Neuron (in vitro differentiated cells): ENCODE measurements at regions not wholly inside any gene's neighbourhood (a gene's known extent, or its start where the extent isn't known, plus 50 kb on each side); places are given as distances from the start of the nearest gene placed in this dataset.

ENCODE experiments used
- H2AFZ ChIP-seq: one replicate; pipeline ENCODE4 v1.6.1; 2013; ENCODE audit warnings: low read depth, mild to moderate bottlenecking, inconsistent platforms, low read length, moderate library complexity
- H3K27me3 ChIP-seq: one replicate; pipeline ENCODE4 v1.6.1; 2013; ENCODE audit warnings: low read length; ENCODE audit not compliant: insufficient read depth
- H3K36me3 ChIP-seq: one replicate; pipeline ENCODE4 v1.6.1; 2013; ENCODE audit warnings: low read length; ENCODE audit not compliant: insufficient read depth
- H3K4me1 ChIP-seq: one replicate; pipeline ENCODE4 v1.6.1; 2013; ENCODE audit warnings: low read length; ENCODE audit not compliant: insufficient read depth
- H3K4me3 ChIP-seq: 2 replicates; pipeline ENCODE4 v1.5.1; 2013; ENCODE audit warnings: mild to moderate bottlenecking, low read length, moderate library complexity
- H3K9me3 ChIP-seq: one replicate; pipeline ENCODE4 v1.6.1; 2013; ENCODE audit warnings: low read length

DNA sequence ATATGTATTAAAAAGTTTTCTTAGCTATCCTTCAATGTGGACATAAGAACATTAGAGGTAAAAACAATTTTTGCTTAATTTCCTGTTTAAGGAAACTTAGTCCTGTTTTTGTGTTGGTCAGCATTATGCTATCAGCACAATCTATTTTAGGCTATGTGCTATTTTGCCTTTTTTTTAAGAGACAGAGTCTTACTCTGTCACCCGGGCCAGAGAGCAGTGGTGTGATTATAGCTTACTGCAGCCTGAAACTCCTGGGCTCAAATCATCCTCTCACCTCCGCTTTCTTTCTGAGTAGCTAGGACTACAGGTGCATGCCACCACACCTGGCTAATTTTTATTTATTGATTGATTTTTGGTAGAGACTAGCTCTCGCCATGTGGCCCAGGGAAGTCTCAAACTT lies 199.1 kb upstream of the TMPRSS15 start:
- H3K4me1 ChIP-seq, result no peaks in the 10 kb centered on the region
- no peaks in the 10 kb centered on the region for H3K9me3 ChIP-seq
- H3K36me3 ChIP-seq, result no peaks in the 10 kb centered on the region
- H2AFZ ChIP-seq, result no peak overlapping the region
- H3K4me3 ChIP-seq, result no peak overlapping the region
- no peaks in the 10 kb centered on the region for H3K27me3 ChIP-seq

DNA sequence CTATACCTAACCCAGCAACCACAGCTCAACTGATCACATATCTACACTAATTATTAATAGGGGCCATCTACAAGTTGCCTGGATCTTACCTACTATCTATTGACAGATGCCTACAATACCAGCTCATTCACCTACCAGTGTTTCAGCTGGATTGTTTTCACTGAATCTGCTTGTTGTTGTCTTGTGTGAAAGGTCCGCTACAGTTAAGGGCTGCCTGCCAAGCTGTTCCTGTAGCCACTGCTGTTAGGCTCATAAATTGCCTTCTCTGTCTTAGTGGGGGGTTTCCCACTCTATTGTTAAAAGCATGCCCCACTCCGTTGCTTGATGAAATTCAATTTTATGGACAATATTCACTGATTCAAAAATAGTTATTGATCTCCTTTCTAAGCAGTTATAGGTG lies 199.7 kb upstream of the TMPRSS15 start:
- Histone ChIP-seq H2AFZ (no peak overlapping the region), H3K4me3 (no peak overlapping the region), H3K27me3 (no peaks in the 10 kb centered on the region), H3K4me1 (peaks cover under 1% of the 10 kb centered on the region), H3K9me3 (no peaks in the 10 kb centered on the region), H3K36me3 (no peaks in the 10 kb centered on the region)

DNA sequence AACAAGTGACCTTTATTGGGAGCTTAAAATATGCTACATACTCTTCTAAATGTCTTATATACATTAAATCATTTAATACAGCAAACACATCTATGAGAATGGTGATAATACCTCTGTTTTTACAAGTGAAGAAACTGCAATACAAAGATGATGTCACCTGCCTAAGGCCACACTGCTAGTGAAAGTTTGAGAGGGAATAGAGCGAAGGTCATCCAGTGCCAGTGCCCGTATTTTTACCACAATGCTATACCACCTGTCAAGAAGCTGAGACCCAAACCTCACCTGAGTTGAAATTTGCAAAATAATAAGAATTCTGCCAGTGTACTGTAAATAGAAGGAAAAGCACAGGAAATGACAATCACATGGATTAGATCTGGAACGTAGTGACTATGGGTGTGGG lies 200.4 kb upstream of the TMPRSS15 start:
- no peaks in the 10 kb centered on the region for H3K9me3 ChIP-seq
- no peaks in the 10 kb centered on the region for H3K36me3 ChIP-seq
- peaks cover 3% of the 10 kb centered on the region for H3K4me1 ChIP-seq
- H3K4me3 ChIP-seq, result no peak overlapping the region
- no peak overlapping the region for H2AFZ ChIP-seq
- no peaks in the 10 kb centered on the region for H3K27me3 ChIP-seq

DNA sequence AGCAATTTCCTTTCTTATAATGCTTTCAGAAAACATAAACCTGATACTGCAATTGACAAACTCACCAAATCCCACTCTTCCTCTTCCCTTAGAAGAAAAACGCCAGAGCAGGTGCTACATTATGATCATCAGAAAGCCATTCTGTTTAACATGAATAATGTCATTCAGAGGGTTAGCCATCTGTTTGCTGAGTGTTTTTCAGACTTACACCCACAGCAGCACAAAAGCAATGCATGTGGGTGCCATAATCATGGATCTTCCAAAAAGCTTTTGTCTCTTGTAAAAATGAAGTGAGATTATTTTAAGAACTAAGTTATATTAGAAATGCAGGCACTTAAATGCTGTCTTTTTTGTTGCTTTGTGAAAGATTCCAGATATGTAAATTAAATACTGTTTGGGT lies 204.6 kb upstream of the TMPRSS15 start:
- no peaks in the 10 kb centered on the region for H3K27me3 ChIP-seq
- no peaks in the 10 kb centered on the region for H3K9me3 ChIP-seq
- no peak overlapping the region for H2AFZ ChIP-seq
- no peaks in the 10 kb centered on the region for H3K36me3 ChIP-seq
- no peak overlapping the region for H3K4me3 ChIP-seq
- peaks cover 3% of the 10 kb centered on the region for H3K4me1 ChIP-seq

DNA sequence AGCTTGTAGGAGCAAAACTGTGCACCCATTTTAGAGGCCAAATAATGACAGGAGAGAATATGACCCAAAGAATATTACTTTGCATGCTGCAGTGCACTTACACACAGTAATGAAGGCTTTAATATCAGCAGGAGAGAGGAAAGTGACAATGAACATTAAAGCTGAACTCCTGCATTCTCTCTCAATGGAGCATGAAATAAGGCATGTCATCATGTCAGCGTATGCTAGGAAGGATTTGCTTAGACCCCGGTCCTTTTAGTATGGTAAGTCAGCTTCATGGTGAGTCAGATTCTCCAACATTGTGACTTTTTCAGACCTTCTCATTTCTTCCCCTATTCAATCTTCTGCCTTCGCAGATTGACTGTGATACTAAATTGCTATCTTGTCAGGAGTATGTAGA lies 210.7 kb upstream of the TMPRSS15 start:
- no peak overlapping the region for H2AFZ ChIP-seq
- H3K9me3 ChIP-seq, result no peaks in the 10 kb centered on the region
- H3K36me3 ChIP-seq, result no peaks in the 10 kb centered on the region
- H3K4me3 ChIP-seq, result no peak overlapping the region
- peaks cover 6% of the 10 kb centered on the region for H3K4me1 ChIP-seq
- H3K27me3 ChIP-seq, result no peaks in the 10 kb centered on the region

DNA sequence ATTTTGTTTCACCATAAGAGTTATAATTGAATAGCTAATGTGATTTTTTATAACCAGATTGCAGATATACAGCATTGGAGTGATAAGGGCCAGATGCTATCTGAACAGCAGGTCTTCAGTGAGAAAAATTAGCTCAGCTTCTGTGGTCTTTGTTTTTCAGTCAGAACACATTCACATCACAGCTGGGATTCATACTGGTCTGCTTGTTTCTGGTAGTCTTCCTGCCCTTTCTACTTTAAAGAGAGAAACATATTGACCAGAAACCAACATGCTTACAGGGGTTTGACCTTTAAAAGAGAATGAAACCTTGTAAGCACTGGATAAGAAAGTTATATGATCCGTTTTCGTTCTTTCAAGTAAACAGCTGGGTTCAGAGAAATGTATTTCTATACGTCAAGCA lies 213.7 kb upstream of the TMPRSS15 start:
- Histone ChIP-seq H3K4me1 (peaks cover 6% of the 10 kb centered on the region), H2AFZ (no peak overlapping the region), H3K4me3 (no peak overlapping the region), H3K9me3 (no peaks in the 10 kb centered on the region), H3K27me3 (no peaks in the 10 kb centered on the region), H3K36me3 (no peaks in the 10 kb centered on the region)

DNA sequence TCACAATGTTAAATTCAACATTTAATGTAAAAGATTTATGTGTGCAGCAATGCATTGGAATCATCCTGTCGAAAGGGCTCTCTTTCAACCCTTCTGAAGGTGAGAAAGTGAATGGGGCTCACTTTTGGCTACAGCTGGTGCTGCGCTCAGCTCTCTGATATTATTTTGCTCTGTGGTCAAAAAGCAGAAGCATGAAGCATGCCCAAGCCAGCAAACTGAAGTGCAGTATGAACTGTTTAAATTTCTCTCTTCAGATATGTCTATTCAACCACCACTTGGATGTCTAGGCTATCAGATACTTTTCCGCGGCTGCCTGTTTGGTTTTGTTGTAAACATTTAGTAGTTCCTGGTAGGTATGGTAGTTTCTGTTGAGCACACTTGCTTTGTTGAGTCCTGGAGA lies 216.9 kb upstream of the TMPRSS15 start:
- Histone ChIP-seq H3K9me3 (no peaks in the 10 kb centered on the region), H3K36me3 (no peaks in the 10 kb centered on the region), H3K27me3 (no peaks in the 10 kb centered on the region), H3K4me1 (no peaks in the 10 kb centered on the region), H3K4me3 (no peak overlapping the region), H2AFZ (no peak overlapping the region)

DNA sequence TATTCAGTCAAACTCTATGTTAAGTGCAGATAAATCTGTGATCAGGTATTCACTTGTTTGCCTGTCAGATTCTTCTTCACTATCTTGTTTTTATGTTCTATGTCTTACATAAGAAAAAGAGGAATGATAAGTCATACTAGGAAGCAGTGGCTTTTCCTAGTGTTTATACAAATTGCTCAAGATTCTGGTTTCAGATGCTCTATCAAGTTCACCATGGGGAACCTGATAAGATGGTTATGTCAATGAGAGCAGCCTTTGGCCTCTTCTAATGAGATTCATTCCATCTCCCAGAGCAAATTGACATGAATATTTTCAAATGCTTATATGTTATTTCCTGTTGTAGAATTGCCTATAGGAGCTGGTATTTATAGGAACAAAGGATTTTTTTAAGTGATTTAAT lies 218.8 kb upstream of the TMPRSS15 start:
- H3K27me3 ChIP-seq, result no peaks in the 10 kb centered on the region
- no peaks in the 10 kb centered on the region for H3K4me1 ChIP-seq
- no peak overlapping the region for H2AFZ ChIP-seq
- H3K36me3 ChIP-seq, result no peaks in the 10 kb centered on the region
- H3K4me3 ChIP-seq, result no peak overlapping the region
- H3K9me3 ChIP-seq, result no peaks in the 10 kb centered on the region

DNA sequence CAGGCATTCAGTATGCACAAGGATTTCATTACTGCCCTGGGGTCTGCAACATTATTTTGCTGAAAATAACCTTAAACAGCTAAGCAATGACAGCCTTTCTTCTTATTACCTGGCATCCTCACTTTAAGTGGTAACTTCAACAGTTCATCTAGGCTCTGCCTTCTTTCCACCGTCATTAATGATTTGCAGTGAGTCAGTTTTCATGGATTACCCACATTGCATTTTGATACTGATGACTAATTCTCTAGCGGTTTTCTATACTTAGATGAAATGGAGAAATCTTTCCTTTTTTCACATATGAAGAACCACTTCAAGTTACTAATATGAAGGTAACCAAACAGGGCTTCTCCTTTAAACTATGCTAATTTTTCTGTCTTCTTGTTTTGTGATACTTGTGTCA lies 226.9 kb upstream of the TMPRSS15 start:
- H3K4me1 ChIP-seq, result no peaks in the 10 kb centered on the region
- no peaks in the 10 kb centered on the region for H3K36me3 ChIP-seq
- H3K9me3 ChIP-seq, result no peaks in the 10 kb centered on the region
- no peak overlapping the region for H2AFZ ChIP-seq
- H3K4me3 ChIP-seq, result no peak overlapping the region
- H3K27me3 ChIP-seq, result no peaks in the 10 kb centered on the region

DNA sequence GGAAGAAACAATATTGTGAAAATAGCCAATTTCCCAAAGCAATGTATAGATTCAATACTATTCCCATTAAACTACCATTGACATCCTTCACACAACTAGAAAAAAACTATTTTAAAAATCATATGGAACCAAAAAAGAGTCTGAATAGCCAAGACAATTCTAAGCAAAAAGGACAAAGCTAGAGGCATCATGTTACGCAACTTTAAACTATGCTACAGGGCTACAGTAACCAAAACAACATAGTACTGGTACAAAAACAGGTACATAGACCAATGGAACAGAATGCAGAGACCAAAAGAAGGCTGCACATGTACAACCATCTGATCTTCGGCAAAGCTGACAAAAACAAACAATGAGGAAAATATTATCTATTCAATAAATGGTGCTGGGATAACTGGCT lies 233.3 kb upstream of the TMPRSS15 start:
- Histone ChIP-seq H3K27me3 (no peaks in the 10 kb centered on the region), H3K36me3 (no peaks in the 10 kb centered on the region), H3K4me3 (no peak overlapping the region), H3K4me1 (no peaks in the 10 kb centered on the region), H2AFZ (no peak overlapping the region), H3K9me3 (no peaks in the 10 kb centered on the region)

DNA sequence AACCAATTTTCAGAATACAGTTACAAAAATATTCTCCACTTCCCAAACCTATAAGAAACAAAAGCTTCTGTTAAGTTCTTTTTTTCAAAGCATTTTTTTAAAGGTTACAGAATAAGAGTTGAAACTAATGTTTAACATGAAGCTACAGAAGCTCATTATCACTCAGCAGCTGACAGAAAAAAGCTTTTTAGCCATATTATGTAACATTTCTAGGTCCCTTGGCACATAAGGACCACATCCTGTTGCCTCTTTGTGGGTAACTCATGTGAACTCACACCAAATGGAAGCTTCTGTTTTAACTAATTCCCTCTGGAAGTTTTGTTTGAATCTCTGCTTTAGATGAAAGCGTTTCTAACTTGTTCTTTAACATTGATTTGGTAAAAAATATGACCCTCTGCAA lies 242.5 kb upstream of the TMPRSS15 start:
- Histone ChIP-seq H3K4me1 (no peaks in the 10 kb centered on the region), H3K36me3 (no peaks in the 10 kb centered on the region), H3K27me3 (no peaks in the 10 kb centered on the region)

DNA sequence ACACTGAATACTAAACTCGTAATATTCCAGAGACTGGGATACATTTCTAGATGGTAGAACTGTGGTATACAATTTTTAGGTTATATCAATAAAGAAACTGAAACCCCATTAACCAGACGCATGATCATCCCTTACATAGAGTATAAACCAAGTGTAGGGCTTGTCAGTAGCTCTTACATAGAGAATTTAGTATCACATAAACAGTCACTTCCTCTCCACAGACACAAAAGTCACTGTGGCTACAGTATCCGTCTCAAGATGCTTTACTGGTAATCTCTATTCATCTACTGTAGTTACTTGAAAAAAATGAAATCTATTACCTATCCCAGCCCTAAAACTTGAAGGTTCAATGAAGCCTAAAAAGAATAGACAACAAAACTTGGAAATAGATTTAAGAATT lies 252.3 kb upstream of the TMPRSS15 start:
- no peak overlapping the region for H2AFZ ChIP-seq
- no peaks in the 10 kb centered on the region for H3K27me3 ChIP-seq
- H3K4me3 ChIP-seq, result no peak overlapping the region
- H3K4me1 ChIP-seq, result no peaks in the 10 kb centered on the region
- no peaks in the 10 kb centered on the region for H3K9me3 ChIP-seq
- no peaks in the 10 kb centered on the region for H3K36me3 ChIP-seq

More for the DNA sequence above, 242.5 kb upstream of the TMPRSS15 start:
- Histone ChIP-seq H3K4me3 (no peak overlapping the region), H3K9me3 (no peaks in the 10 kb centered on the region), H2AFZ (no peak overlapping the region)

DNA sequence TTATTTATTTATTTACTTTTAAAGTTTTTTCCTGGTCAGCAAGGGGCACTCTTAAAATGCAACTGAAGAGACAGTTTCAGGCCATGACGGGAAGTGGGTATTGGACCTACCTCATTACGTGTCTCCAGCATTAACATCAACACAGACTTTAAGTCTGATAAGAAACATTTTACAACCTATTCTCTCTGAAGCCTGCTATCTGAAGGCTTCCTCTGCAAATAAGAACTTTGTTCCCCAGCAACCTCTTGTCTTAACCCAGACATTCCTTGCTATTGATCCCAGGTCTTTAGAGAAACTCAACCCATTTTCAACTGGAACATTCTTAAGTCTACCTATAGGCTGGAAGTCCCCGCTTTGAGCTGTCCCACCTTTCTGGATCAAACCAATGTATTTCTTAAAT lies 258.3 kb upstream of the TMPRSS15 start:
- H3K36me3 ChIP-seq, result no peaks in the 10 kb centered on the region
- no peaks in the 10 kb centered on the region for H3K4me1 ChIP-seq

DNA sequence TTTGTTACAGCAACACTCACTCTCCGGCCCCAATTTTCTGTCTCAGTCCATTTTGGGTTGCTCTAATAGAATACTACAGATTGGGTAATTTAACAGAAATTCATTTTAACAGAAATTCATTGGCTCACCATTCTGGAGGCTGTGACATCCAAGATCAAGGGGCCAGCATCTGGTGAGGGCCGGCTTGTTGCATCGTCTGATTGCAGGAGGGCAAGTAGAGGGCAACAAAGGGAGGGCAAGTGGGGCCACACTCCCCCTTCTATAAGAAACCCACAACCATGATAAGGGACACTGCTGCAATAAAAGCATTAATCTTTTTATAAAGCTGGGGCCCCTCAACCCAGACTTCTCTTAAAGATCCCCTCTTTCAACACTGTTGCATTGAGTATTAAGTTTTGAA lies 260.1 kb upstream of the TMPRSS15 start:
- H3K36me3 ChIP-seq, result no peaks in the 10 kb centered on the region

More for the DNA sequence above, 258.3 kb upstream of the TMPRSS15 start:
- Histone ChIP-seq H3K4me3 (no peak overlapping the region), H3K27me3 (no peaks in the 10 kb centered on the region), H3K9me3 (no peaks in the 10 kb centered on the region), H2AFZ (no peak overlapping the region)

More for the DNA sequence above, 260.1 kb upstream of the TMPRSS15 start:
- no peak overlapping the region for H3K4me3 ChIP-seq
- H3K27me3 ChIP-seq, result no peaks in the 10 kb centered on the region
- H3K9me3 ChIP-seq, result no peaks in the 10 kb centered on the region
- no peak overlapping the region for H2AFZ ChIP-seq
- H3K4me1 ChIP-seq, result no peaks in the 10 kb centered on the region
